OCI-LY7 (cell line): ENCODE measurements at regions not wholly inside any gene's neighbourhood (a gene's known extent, or its start where the extent isn't known, plus 50 kb on each side); places are given as distances from the start of the nearest gene placed in this dataset.

ENCODE experiments used
- BruUV-seq: library from RNA; stranded (reverse); fragments of 400-500 nt; replicated peaks from 2 replicates; lab custom pipeline; 2021; lab: Mats Ljungman, UMichigan
- CTCF ChIA-PET: fragments of 300-600 bp; sonication (Branson Sonifier 250); formaldehyde crosslinking; loops from one replicate; lab custom pipeline; 2022; ENCODE audit warnings: antibody characterized with exemption; ENCODE audit not compliant: unreplicated experiment; lab: Charles Lee
- POLR2A ChIA-PET: fragments of 300-600 bp; sonication (Branson Sonifier 250); formaldehyde crosslinking; loops from one replicate; lab custom pipeline; 2022; ENCODE audit warnings: antibody characterized with exemption; lab: Charles Lee
- DNase-seq: peaks from one replicate; pipeline ENCODE4 v3.0.0-alpha.2; 2015; ENCODE audit warnings: low spot score
- H2AFZ ChIP-seq: fragments of 200-600 bp; sonication (generic), shearing (Covaris generic); 2 replicates; pipeline ENCODE4 v1.6.1; 2014; ENCODE audit warnings: mild to moderate bottlenecking, antibody characterized with exemption, low read length, moderate library complexity
- H3K27ac ChIP-seq: fragments of 200-600 bp; sonication (generic); 2 replicates; pipeline ENCODE4 v1.5.1; 2014; ENCODE audit warnings: mixed run types, low read depth, mild to moderate bottlenecking, moderate library complexity, low read length, inconsistent platforms; ENCODE audit not compliant: poor library complexity, severe bottlenecking
- H3K36me3 ChIP-seq: fragments of 200-600 bp; sonication (generic); 2 replicates; pipeline ENCODE4 v1.6.1; 2014; ENCODE audit warnings: mild to moderate bottlenecking, antibody characterized with exemption, low read length, moderate library complexity, mixed read lengths; ENCODE audit not compliant: insufficient read depth
- H3K4me1 ChIP-seq: fragments of 200-600 bp; sonication (generic); 2 replicates; pipeline ENCODE4 v1.5.1; 2014; ENCODE audit warnings: mild to moderate bottlenecking, low read length; ENCODE audit not compliant: insufficient read depth, poor library complexity, severe bottlenecking
- H3K4me2 ChIP-seq: fragments of 200-600 bp; sonication (generic); 2 replicates; pipeline ENCODE4 v1.6.1; 2014; ENCODE audit warnings: mild to moderate bottlenecking, low read length
- H3K4me3 ChIP-seq: fragments of 200-600 bp; sonication (generic); 2 replicates; pipeline ENCODE4 v1.5.1; 2014; ENCODE audit warnings: mild to moderate bottlenecking, low read depth, low read length; ENCODE audit not compliant: poor library complexity, severe bottlenecking
- H3K79me2 ChIP-seq: fragments of 200-600 bp; sonication (generic); 2 replicates; pipeline ENCODE4 v1.6.1; 2016; ENCODE audit warnings: low read depth, mild to moderate bottlenecking, low read length, moderate library complexity, mixed read lengths; ENCODE audit not compliant: insufficient read depth
- H3K9me2 ChIP-seq: fragments of 200-600 bp; sonication (generic); 2 replicates; pipeline ENCODE4 v1.6.1; 2016; ENCODE audit warnings: mild to moderate bottlenecking, low read length, mixed read lengths; ENCODE audit not compliant: insufficient read depth
- H3K9me3 ChIP-seq: fragments of 200-600 bp; sonication (generic); 2 replicates; pipeline ENCODE4 v1.6.1; 2014; ENCODE audit warnings: mild to moderate bottlenecking, mixed run types, low read length, mixed read lengths
- H4K20me1 ChIP-seq: fragments of 200-600 bp; sonication (generic); 2 replicates; pipeline ENCODE4 v1.6.1; 2014; ENCODE audit warnings: mild to moderate bottlenecking, antibody characterized with exemption, low read length, moderate library complexity, mixed read lengths; ENCODE audit not compliant: insufficient read depth
- EZH2phosphoT487 ChIP-seq: fragments of 200-600 bp; sonication (generic); IDR thresholded peaks from 2 replicates; pipeline ENCODE4 v1.6.1; 2018; ENCODE audit warnings: low read depth, borderline replicate concordance, mild to moderate bottlenecking, mixed run types, antibody characterized with exemption, low read length, moderate library complexity, mixed read lengths
- intact Hi-C: fragments of 100-400 bp; cut with micrococcal nuclease; formaldehyde crosslinking; loops from one replicate; pipeline ENCODE4 v1.10.0; 2022; ENCODE audit not compliant: unreplicated experiment
- TF ChIP-seq, protein P1 (sequence below): fragments of 200-600 bp; sonication (generic); conservative IDR thresholded peaks from 2 replicates; pipeline ENCODE4 v1.5.1; 2014; ENCODE audit warnings: mild to moderate bottlenecking, antibody characterized with exemption, low read length, moderate library complexity, mixed read lengths

- H4K20me1 ChIP-seq: no peaks in the 10 kb centered on the region
- no peaks in the 10 kb centered on the region for H3K9me3 ChIP-seq
- H3K79me2 ChIP-seq: no peaks in the 10 kb centered on the region
- ChIA-PET CTCF (no interaction called here), POLR2A (no interaction called here)
- intact Hi-C loops: no loop called here
- no peak overlapping the region for H3K27ac ChIP-seq
- H3K4me3 ChIP-seq: no peak overlapping the region
- TF ChIP-seq EZH2phosphoT487: no peak
- TF ChIP-seq, protein P1, sequence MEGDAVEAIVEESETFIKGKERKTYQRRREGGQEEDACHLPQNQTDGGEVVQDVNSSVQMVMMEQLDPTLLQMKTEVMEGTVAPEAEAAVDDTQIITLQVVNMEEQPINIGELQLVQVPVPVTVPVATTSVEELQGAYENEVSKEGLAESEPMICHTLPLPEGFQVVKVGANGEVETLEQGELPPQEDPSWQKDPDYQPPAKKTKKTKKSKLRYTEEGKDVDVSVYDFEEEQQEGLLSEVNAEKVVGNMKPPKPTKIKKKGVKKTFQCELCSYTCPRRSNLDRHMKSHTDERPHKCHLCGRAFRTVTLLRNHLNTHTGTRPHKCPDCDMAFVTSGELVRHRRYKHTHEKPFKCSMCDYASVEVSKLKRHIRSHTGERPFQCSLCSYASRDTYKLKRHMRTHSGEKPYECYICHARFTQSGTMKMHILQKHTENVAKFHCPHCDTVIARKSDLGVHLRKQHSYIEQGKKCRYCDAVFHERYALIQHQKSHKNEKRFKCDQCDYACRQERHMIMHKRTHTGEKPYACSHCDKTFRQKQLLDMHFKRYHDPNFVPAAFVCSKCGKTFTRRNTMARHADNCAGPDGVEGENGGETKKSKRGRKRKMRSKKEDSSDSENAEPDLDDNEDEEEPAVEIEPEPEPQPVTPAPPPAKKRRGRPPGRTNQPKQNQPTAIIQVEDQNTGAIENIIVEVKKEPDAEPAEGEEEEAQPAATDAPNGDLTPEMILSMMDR: no peak
- no peak overlapping the region for H3K4me2 ChIP-seq
- H3K9me2 ChIP-seq: no peaks in the 10 kb centered on the region
- no peaks in the 10 kb centered on the region for H3K36me3 ChIP-seq
- H2AFZ ChIP-seq: no peak overlapping the region
- BruUV-seq: no TSS peak
- H3K4me1 ChIP-seq: no peaks in the 10 kb centered on the region
- no peak for DNase-seq
These were observed 584.1 kb downstream of the PTPRU start for GRCh38 chr1:29820401-29820800.

DNA sequence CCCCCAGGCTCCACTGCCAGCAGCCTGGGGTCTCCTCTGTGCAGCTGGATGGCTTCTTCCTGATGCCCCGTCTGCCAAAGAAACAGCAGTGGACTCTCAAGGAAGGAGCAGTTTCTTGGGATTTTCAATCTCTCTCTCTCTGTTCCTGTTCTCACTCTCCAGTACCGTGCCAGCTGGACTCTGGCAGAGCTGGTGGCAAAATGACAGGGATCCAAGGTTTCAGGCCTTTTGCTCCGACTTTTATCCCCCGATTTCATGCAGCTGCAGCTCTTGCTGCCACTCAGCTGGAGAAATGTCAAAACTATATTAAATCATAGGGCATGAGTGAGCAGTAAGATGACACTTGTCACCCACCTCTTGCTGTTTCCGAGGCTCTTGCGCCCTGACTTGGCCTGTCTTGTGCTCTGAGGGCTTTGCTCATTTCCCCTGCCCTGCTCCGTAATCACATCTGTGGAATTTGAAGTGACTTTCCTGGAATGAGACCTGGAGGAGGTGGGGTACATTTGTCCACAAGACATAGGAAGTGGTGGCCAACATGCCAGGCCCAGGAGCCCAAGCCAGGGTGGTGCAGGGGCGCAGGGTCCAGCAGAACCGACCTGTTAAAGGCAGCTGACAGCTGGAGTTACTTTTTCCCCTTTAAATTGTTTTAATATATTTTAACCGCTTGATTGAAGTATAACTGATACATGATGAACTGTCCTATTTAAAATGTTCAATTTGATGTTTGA lies 576.2 kb downstream of the PTPRU start:
- Histone ChIP-seq H3K36me3 (no peaks in the 10 kb centered on the region), H2AFZ (no peak overlapping the region), H4K20me1 (no peaks in the 10 kb centered on the region), H3K79me2 (no peaks in the 10 kb centered on the region), H3K27ac (no peak overlapping the region), H3K9me2 (no peaks in the 10 kb centered on the region), H3K4me2 (no peak overlapping the region), H3K4me1 (no peaks in the 10 kb centered on the region), H3K9me3 (no peaks in the 10 kb centered on the region), H3K4me3 (no peak overlapping the region)
- BruUV-seq: no TSS peak
- ChIA-PET CTCF (no interaction called here), POLR2A (no interaction called here)
- intact Hi-C loops: no loop called here
- no peak for DNase-seq
- TF ChIP-seq EZH2phosphoT487: no peak
- TF ChIP-seq, protein P1: no peak

- no TSS peak for BruUV-seq
- TF ChIP-seq EZH2phosphoT487: no peak
- TF ChIP-seq, protein P1: no peak
- no peak overlapping the region for H3K4me2 ChIP-seq
- H3K36me3 ChIP-seq: no peaks in the 10 kb centered on the region
- DNase-seq: no peak
- H4K20me1 ChIP-seq: no peaks in the 10 kb centered on the region
- no peak overlapping the region for H3K4me3 ChIP-seq
- no peaks in the 10 kb centered on the region for H3K4me1 ChIP-seq
- no peaks in the 10 kb centered on the region for H3K9me3 ChIP-seq
- H3K79me2 ChIP-seq: no peaks in the 10 kb centered on the region
- H3K9me2 ChIP-seq: no peaks in the 10 kb centered on the region
- no peak overlapping the region for H3K27ac ChIP-seq
- CTCF ChIA-PET: no interaction called here
- H2AFZ ChIP-seq: no peak overlapping the region
- intact Hi-C loops: no loop called here
- POLR2A ChIA-PET: no interaction called here
These were observed 575.5 kb downstream of the PTPRU start for GRCh38 chr1:29811727-29812407.
